Spleen (tissue), 7 donors: ENCODE measurements at regions not wholly inside any gene's neighbourhood (a gene's known extent, or its start where the extent isn't known, plus 50 kb on each side); places are given as distances from the start of the nearest gene placed in this dataset.

ENCODE experiments used
- POLR2AphosphoS5 ChIP-seq, 3 donors: sonication (generic); formaldehyde crosslinking; IDR thresholded peaks; one replicate each; pipeline ENCODE4 v1.5.1; 2017; ENCODE audit warnings: antibody characterized with exemption in 3 of 3
- TF ChIP-seq, protein P1 (sequence below), 11 experiments: fragments of 200-600 bp in 7 of 11; fragments of 450-650 bp in 4 of 11; sonication (generic) in 4 of 11; IDR thresholded peaks in 8 of 11; conservative IDR thresholded peaks in 3 of 11; 1 replicate in 7 of 11; 2 replicates in 4 of 11; pipeline versions ENCODE4 v1.4.0 to v1.8.0; 2016 to 2021; ENCODE audit warnings: antibody characterized with exemption in 11 of 11, inconsistent platforms in 4 of 11, mild to moderate bottlenecking in 1 of 11
- donor health status: DM: no; HTN: no; CAD: no; lungs with moderate emphysema.
- donor health status: DM: no; HTN: no; CAD: no.
- donor health status: DM: no; HTN: no; CAD: no.

DNA sequence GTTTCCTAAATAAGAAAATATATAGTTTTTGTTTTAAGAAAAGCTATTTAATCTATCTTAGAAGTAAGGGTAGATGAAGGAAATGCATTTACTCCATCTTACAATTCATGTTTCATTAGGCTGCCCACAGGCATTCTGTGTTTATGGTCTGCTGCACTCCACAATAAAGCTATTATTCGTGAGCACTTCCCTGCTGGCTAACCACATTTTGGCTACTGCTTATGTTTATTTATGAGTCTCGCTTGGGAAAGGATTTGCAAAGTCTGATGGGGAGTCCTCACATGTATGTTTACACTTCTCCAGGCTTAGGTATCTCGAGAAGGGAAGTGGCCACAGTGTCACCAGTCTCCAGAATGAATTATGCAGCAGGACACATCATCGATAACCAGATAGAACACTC, 260.8 kb upstream of the VCX start:
- TF ChIP-seq, protein P1, sequence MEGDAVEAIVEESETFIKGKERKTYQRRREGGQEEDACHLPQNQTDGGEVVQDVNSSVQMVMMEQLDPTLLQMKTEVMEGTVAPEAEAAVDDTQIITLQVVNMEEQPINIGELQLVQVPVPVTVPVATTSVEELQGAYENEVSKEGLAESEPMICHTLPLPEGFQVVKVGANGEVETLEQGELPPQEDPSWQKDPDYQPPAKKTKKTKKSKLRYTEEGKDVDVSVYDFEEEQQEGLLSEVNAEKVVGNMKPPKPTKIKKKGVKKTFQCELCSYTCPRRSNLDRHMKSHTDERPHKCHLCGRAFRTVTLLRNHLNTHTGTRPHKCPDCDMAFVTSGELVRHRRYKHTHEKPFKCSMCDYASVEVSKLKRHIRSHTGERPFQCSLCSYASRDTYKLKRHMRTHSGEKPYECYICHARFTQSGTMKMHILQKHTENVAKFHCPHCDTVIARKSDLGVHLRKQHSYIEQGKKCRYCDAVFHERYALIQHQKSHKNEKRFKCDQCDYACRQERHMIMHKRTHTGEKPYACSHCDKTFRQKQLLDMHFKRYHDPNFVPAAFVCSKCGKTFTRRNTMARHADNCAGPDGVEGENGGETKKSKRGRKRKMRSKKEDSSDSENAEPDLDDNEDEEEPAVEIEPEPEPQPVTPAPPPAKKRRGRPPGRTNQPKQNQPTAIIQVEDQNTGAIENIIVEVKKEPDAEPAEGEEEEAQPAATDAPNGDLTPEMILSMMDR (IDR thresholded peaks at IDR 0.05 in 8 of 11, conservative IDR thresholded peaks at IDR 0.05 in 3 of 11): no peak
- TF ChIP-seq POLR2AphosphoS5 (IDR thresholded peaks at IDR 0.05): no peak
